K562 (cell line): ENCODE measurements at regions not wholly inside any gene's neighbourhood (a gene's known extent, or its start where the extent isn't known, plus 50 kb on each side); places are given as distances from the start of the nearest gene placed in this dataset.

Experiments
- ATAC-seq: fragments of 200-7000 bp; cut with Tn5 transposase; 3 replicates; pipeline ENCODE4 v1.9.1; 2020; ENCODE audit warnings: moderate library complexity
- BruUV-seq: library from RNA; stranded (reverse); fragments of 400-500 nt; replicated peaks from 2 replicates; lab custom pipeline; 2021; lab: Mats Ljungman, UMichigan
- CTCF ChIA-PET: fragments of 300-600 bp; formaldehyde crosslinking; extraction: SDS; loops from one replicate; lab custom pipeline; 2021; ENCODE audit warnings: low intra/inter-chr PET ratio; lab: Yijun Ruan, JAX
- POLR2A ChIA-PET: fragments of 300-600, 350-650 bp; sonication (Branson Sonifier 250); formaldehyde crosslinking; extraction: SDS; loops from one replicate; lab custom pipeline; 2021; ENCODE audit warnings: antibody characterized with exemption, inconsistent platforms; lab: Yijun Ruan, JAX
- DNase-seq, 4 experiments: peaks; one replicate each; pipeline versions ENCODE4 v3.0.0 to v3.0.0-alpha.2; 2011 to 2018; ENCODE audit warnings: low spot score in 3 of 4, mixed read lengths in 3 of 4; ENCODE audit errors: extremely low read depth in 1 of 4
- FAIRE-seq: peaks from 2 replicates; lab custom pipeline; 2011; peaks lifted over from hg19 to GRCh38; lab: Jason Lieb, UNC
- H2AFZ ChIP-seq: 2 replicates; pipeline ENCODE4 v1.6.0; 2011; ENCODE audit warnings: low read depth, low read length, control low read depth, inconsistent platforms
- H3K27ac ChIP-seq: fragments of 200-600 bp; 3 replicates; pipeline ENCODE4 v1.8.0; 2011; ENCODE audit warnings: low read depth, mild to moderate bottlenecking, control low read depth, inconsistent platforms, low read length, moderate library complexity, mixed read lengths; ENCODE audit errors: extremely low read depth
- H3K27me3 ChIP-seq, 2 experiments: fragments of 300-600 bp in 1 of 2; 2 replicates in 1 of 2; 3 replicates in 1 of 2; pipeline versions ENCODE4 v1.6.0 to v1.8.0; 2011; ENCODE audit warnings: inconsistent platforms in 2 of 2, low read length in 2 of 2, mild to moderate bottlenecking in 1 of 2, mixed read lengths in 1 of 2, moderate library complexity in 1 of 2; ENCODE audit not compliant: control insufficient read depth in 2 of 2, insufficient read depth in 2 of 2
- H3K36me3 ChIP-seq: fragments of 300-600 bp; 3 replicates; pipeline ENCODE4 v1.8.0; 2011; ENCODE audit warnings: mild to moderate bottlenecking, low read length, inconsistent platforms; ENCODE audit not compliant: control insufficient read depth, insufficient read depth
- H3K4me1 ChIP-seq, 2 experiments: fragments of 200-600 bp in 1 of 2; replicated peaks in 1 of 2; 2 replicates in 1 of 2; 3 replicates in 1 of 2; pipeline versions ENCODE4 v1.5.1 to v1.8.0; 2011; ENCODE audit warnings: inconsistent platforms in 2 of 2, low read length in 2 of 2, mild to moderate bottlenecking in 1 of 2, mixed read lengths in 1 of 2, moderate library complexity in 1 of 2; ENCODE audit not compliant: control insufficient read depth in 2 of 2, insufficient read depth in 2 of 2
- H3K4me2 ChIP-seq: 2 replicates; pipeline ENCODE4 v1.6.1; 2011; ENCODE audit warnings: low read length, control low read depth, inconsistent platforms, mixed read lengths; ENCODE audit not compliant: insufficient read depth
- H3K4me3 ChIP-seq: fragments of 200-600 bp; sonication (generic), shearing (Covaris generic); 2 replicates; pipeline ENCODE4 v1.5.1; 2016; ENCODE audit warnings: control low read depth, inconsistent platforms
- H3K79me2 ChIP-seq: fragments of 200-600 bp; 3 replicates; pipeline ENCODE4 v1.8.0; 2011; ENCODE audit warnings: low read length, inconsistent platforms; ENCODE audit not compliant: control insufficient read depth, insufficient read depth
- H3K9ac ChIP-seq, 2 experiments: 2 replicates each; pipeline versions ENCODE4 v1.6.0 to v1.6.1; 2011; ENCODE audit warnings: low read depth in 2 of 2, low read length in 2 of 2, control low read depth in 1 of 2, inconsistent platforms in 1 of 2, mild to moderate bottlenecking in 1 of 2, mixed read lengths in 1 of 2; ENCODE audit not compliant: insufficient read depth in 1 of 2
- H3K9me1 ChIP-seq: one replicate; pipeline ENCODE4 v1.6.0; 2011; ENCODE audit warnings: inconsistent platforms, mild to moderate bottlenecking, low read length, moderate library complexity; ENCODE audit not compliant: control insufficient read depth, insufficient read depth
- H3K9me3 ChIP-seq: replicated peaks from 2 replicates; pipeline ENCODE4 v1.5.1; 2011; ENCODE audit warnings: low read depth, low read length, inconsistent platforms; ENCODE audit not compliant: control insufficient read depth, insufficient read depth
- H4K20me1 ChIP-seq: replicated peaks from 2 replicates; pipeline ENCODE4 v1.6.1; 2011; ENCODE audit warnings: low read length, inconsistent platforms, mixed read lengths; ENCODE audit not compliant: control insufficient read depth, insufficient read depth
- CTCF ChIP-seq, 3 experiments: IDR thresholded peaks in 2 of 3; conservative IDR thresholded peaks in 1 of 3; 2 replicates each; pipeline ENCODE4 v1.5.1; 2011 to 2012; ENCODE audit warnings: low read length in 3 of 3, mild to moderate bottlenecking in 3 of 3, control low read depth in 2 of 3, improper control_type of control experiment in 1 of 3, inconsistent platforms in 1 of 3, low read depth in 1 of 3, mixed read lengths in 1 of 3, moderate library complexity in 1 of 3; ENCODE audit not compliant: insufficient read depth in 2 of 3
- FOS ChIP-seq: IDR thresholded peaks from 3 replicates; pipeline ENCODE4 v1.6.1; 2011; ENCODE audit not compliant: insufficient read length; ENCODE audit errors: extremely low read depth
- GTF2E2 ChIP-seq: fragments of 200-800 bp; sonication (Bioruptor generic); IDR thresholded peaks from 2 replicates; pipeline ENCODE4 v1.6.1; 2016; ENCODE audit warnings: missing genetic modification characterization, missing compliant biosample characterization
- JUNB ChIP-seq: fragments of 450-650 bp; formaldehyde crosslinking; conservative IDR thresholded peaks from 2 replicates; pipeline ENCODE4 v1.4.0; 2020; ENCODE audit warnings: mild to moderate bottlenecking
- KAT2B ChIP-seq: IDR thresholded peaks from one replicate; pipeline ENCODE4 v1.6.1; 2012; ENCODE audit warnings: low read depth, mild to moderate bottlenecking, control low read depth, inconsistent platforms, low read length, moderate library complexity
- KDM5B ChIP-seq: fragments of 200-600 bp; sonication (generic); IDR thresholded peaks from 2 replicates; pipeline ENCODE4 v1.6.1; 2012; ENCODE audit warnings: low read depth, mild to moderate bottlenecking, moderate library complexity, low read length, control low read depth, inconsistent platforms; ENCODE audit not compliant: insufficient replicate concordance
- MCM3 ChIP-seq: fragments of 450-650 bp; IDR thresholded peaks from 2 replicates; pipeline ENCODE4 v1.6.1; 2016
- PTBP1 ChIP-seq: fragments of 200-400 bp; formaldehyde crosslinking; IDR thresholded peaks from 2 replicates; pipeline ENCODE4 v1.6.1; 2017; ENCODE audit warnings: low read depth, low read length
- RFX1 ChIP-seq: fragments of 450-650 bp; IDR thresholded peaks from 2 replicates; pipeline ENCODE4 v1.6.1; 2016; ENCODE audit warnings: mild to moderate bottlenecking, moderate library complexity
- SAFB ChIP-seq: fragments of 200-400 bp; formaldehyde crosslinking; IDR thresholded peaks from 2 replicates; pipeline ENCODE4 v1.6.1; 2017; ENCODE audit warnings: low read depth, low read length, borderline replicate concordance
- SMARCE1 ChIP-seq: fragments of 450-650 bp; IDR thresholded peaks from 2 replicates; pipeline ENCODE4 v1.7.1; 2016; ENCODE audit warnings: mild to moderate bottlenecking
- SNIP1 ChIP-seq: fragments of 450-650 bp; IDR thresholded peaks from 2 replicates; pipeline ENCODE4 v1.7.1; 2017; ENCODE audit warnings: low read depth, mild to moderate bottlenecking
- TAF7 ChIP-seq: fragments of 450-650 bp; IDR thresholded peaks from 2 replicates; pipeline ENCODE4 v1.6.1; 2016; ENCODE audit warnings: missing genetic modification characterization, missing compliant biosample characterization
- TOE1 ChIP-seq, 2 experiments: fragments of 450-650 bp in 1 of 2; sonication (generic) in 1 of 2; formaldehyde crosslinking in 1 of 2; IDR thresholded peaks; 2 replicates each; pipeline versions ENCODE4 v1.7.1 to v1.8.0; 2016 to 2022; ENCODE audit warnings: borderline replicate concordance in 2 of 2, mild to moderate bottlenecking in 2 of 2, antibody characterized with exemption in 1 of 2, inconsistent platforms in 1 of 2, low read depth in 1 of 2, missing genetic modification reagents in 1 of 2, moderate library complexity in 1 of 2
- TRIM28 ChIP-seq: fragments of 450-650 bp; IDR thresholded peaks from 2 replicates; pipeline ENCODE4 v1.6.1; 2017
- ZFP36 ChIP-seq: fragments of 150-350 bp; IDR thresholded peaks from 2 replicates; pipeline ENCODE4 v1.6.1; 2018; ENCODE audit warnings: low read length, low read depth; ENCODE audit not compliant: partially characterized antibody
- ZNF41 ChIP-seq: fragments of 250-450 bp; sonication (Bioruptor Pico); conservative IDR thresholded peaks from 2 replicates; pipeline ENCODE4 v1.4.0; 2020; ENCODE audit warnings: mild to moderate bottlenecking
- ZNF780A ChIP-seq: fragments of 250-450 bp; sonication (Bioruptor Pico); IDR thresholded peaks from 2 replicates; pipeline ENCODE4 v1.5.0; 2021; ENCODE audit warnings: mild to moderate bottlenecking
- WGBS: fragments of 100-300 bp; shearing (Covaris generic); methylation state at CpG from one replicate; pipeline ENCODE4 v1.1.6; 2016; ENCODE audit warnings: low coverage, mixed read lengths; ENCODE audit not compliant: insufficient coverage; ENCODE audit errors: missing lambda C conversion rate; 5-methylcytosine and 5-hydroxymethylcytosine counted together
- in situ Hi-C: fragments of 300-500 bp; cut with MboI; formaldehyde crosslinking; loops from 4 replicates; pipeline ENCODE4 v1.15.0; 2018; ENCODE audit warnings: inconsistent platforms, mixed read lengths
- intact Hi-C: fragments of 100-400 bp; cut with micrococcal nuclease; formaldehyde crosslinking; loops from 2 replicates; pipeline ENCODE4 v1.14.2; 2022

- CTCF ChIA-PET: no interaction called here
- intact Hi-C loops (no loop called here), in situ Hi-C loops (no loop called here)
- DNase-seq (no peak), ATAC-seq (no peak), FAIRE-seq (no peak)
- Histone ChIP-seq H3K79me2 (no peaks in the 10 kb centered on the region), H3K27ac (no peak overlapping the region)
- WGBS: 77% methylated on average over 4 of the region's 5 CpGs
- no peak for TF ChIP-seq TAF7 (tag)
- TF ChIP-seq GTF2E2: 0 out of 2 replicates have a peak, but pooled peaks have one; percentile 27
- TF ChIP-seq SAFB: no peak
- TF ChIP-seq PTBP1: no peak
- TF ChIP-seq ZNF41 (CRISPR knock-in tag): no peak
- no peak for TF ChIP-seq SMARCE1
- TF ChIP-seq, all 486 proteins: peak for 1
- Histone ChIP-seq H2AFZ (no peak overlapping the region), H3K4me2 (no peak overlapping the region), H3K36me3 (no peaks in the 10 kb centered on the region), H3K4me1 (peaks cover 4 to 28% of the 10 kb centered on the region in 2 experiments), H3K27me3 (peaks cover 0 to 18% of the 10 kb centered on the region in 2 experiments; a peak in 2 of 5 replicates), H3K4me3 (no peak overlapping the region), H3K9me1 (no peaks in the 10 kb centered on the region), H3K9ac (no peak overlapping the region), H3K9me3 (no peaks in the 10 kb centered on the region), H4K20me1 (no peaks in the 10 kb centered on the region)
- POLR2A ChIA-PET: no interaction called here
- no TSS peak for BruUV-seq
Observed at GRCh38 chr3:71926616-71927015, 141.7 kb upstream of the PROK2 start.

- no peaks in the 10 kb centered on the region for H3K36me3 ChIP-seq
- no TSS peak for BruUV-seq
- ChIA-PET POLR2A (no interaction called here), CTCF (no interaction called here)
- H2AFZ ChIP-seq: no peak overlapping the region
- H3K79me2 ChIP-seq: no peaks in the 10 kb centered on the region
- H3K9me3 ChIP-seq: no peaks in the 10 kb centered on the region
- no peaks in the 10 kb centered on the region for H4K20me1 ChIP-seq
- intact Hi-C loops (no loop called here), in situ Hi-C loops (no loop called here)
- H3K4me3 ChIP-seq: no peak overlapping the region
- no peak overlapping the region for H3K4me2 ChIP-seq
- DNase-seq: peak in 3 of 4 experiments; percentile 12 to 20 (median 17)
- no peaks in the 10 kb centered on the region for H3K9me1 ChIP-seq
- 6% methylated on average over 2 of the region's 2 CpGs for WGBS
- peaks cover 0 to 21% of the 10 kb centered on the region in 2 experiments; a peak in 2 of 5 replicates for H3K27me3 ChIP-seq
- H3K27ac ChIP-seq: no peak overlapping the region
- ATAC-seq: peak; percentile 53
- FAIRE-seq: no peak
- no peak overlapping the region for H3K9ac ChIP-seq
- H3K4me1 ChIP-seq: peaks cover 4 to 28% of the 10 kb centered on the region in 2 experiments
- TF ChIP-seq ZFP36: no peak
- no peak for TF ChIP-seq MCM3
- no peak for TF ChIP-seq FOS
- TF ChIP-seq TOE1 (IDR thresholded peaks at IDR 0.05; ENCODE audit: borderline replicate concordance): no peak
- TF ChIP-seq TOE1 (CRISPR knock-in tag; IDR thresholded peaks at IDR 0.05; ENCODE audit: borderline replicate concordance, low read depth): no peak
- TF ChIP-seq RFX1: peak; percentile 86
- no peak for TF ChIP-seq KAT2B
- no peak for TF ChIP-seq KDM5B
- TF ChIP-seq JUNB (CRISPR knock-in tag): no peak
- TF ChIP-seq ZNF780A (CRISPR knock-in tag): no peak
- no peak for TF ChIP-seq TAF7 (tag)
- TF ChIP-seq TRIM28: no peak
- peak in 1 of 3 experiments; percentile 33; a peak in 2 of 6 replicates for TF ChIP-seq CTCF (IDR thresholded peaks at IDR 0.05 in 2 of 3, conservative IDR thresholded peaks at IDR 0.05 in 1 of 3; ENCODE audit: insufficient read depth in 2 of 3, low read depth in 1 of 3, low read length in 3 of 3)
- no peak for TF ChIP-seq SNIP1
Observed at GRCh38 chr3:71926262-71926600, 141.3 kb upstream of the PROK2 start.
